ENCODE measurements at regions not wholly inside any gene's neighbourhood (a gene's known extent, or its start where the extent isn't known, plus 50 kb on each side); places are given as distances from the start of the nearest gene placed in this dataset.
"Not testable (repeated sequence)": the region's sequence is repeated elsewhere in the genome, so short reads cannot be mapped to it uniquely, and the experiment has no call there.

DNA sequence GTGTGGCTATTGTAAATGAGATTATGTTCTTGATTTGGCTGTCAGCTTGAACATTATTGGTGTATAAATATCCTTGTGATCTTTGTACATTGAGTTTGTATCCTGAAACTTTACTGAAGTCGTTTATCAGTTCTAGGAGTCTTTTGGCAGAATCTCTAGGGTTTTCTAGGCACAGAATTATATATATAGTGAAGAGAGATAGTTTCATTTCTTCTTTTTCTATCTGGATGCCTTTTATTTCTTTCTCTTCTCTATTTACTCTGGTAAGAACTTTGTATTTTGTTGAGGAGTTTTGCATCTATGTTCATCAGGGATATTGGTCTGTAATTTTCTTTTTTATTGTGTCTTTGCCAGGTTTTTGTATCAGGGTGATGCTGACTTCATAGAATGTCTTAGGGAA, 589.2 kb upstream of the MAN1A1 start:
- ChIA-PET POLR2A (no interaction called here), CTCF (no interaction called here)
- no peak for DNase-seq (ENCODE audit: extremely low spot score)
- TF ChIP-seq, protein P1, sequence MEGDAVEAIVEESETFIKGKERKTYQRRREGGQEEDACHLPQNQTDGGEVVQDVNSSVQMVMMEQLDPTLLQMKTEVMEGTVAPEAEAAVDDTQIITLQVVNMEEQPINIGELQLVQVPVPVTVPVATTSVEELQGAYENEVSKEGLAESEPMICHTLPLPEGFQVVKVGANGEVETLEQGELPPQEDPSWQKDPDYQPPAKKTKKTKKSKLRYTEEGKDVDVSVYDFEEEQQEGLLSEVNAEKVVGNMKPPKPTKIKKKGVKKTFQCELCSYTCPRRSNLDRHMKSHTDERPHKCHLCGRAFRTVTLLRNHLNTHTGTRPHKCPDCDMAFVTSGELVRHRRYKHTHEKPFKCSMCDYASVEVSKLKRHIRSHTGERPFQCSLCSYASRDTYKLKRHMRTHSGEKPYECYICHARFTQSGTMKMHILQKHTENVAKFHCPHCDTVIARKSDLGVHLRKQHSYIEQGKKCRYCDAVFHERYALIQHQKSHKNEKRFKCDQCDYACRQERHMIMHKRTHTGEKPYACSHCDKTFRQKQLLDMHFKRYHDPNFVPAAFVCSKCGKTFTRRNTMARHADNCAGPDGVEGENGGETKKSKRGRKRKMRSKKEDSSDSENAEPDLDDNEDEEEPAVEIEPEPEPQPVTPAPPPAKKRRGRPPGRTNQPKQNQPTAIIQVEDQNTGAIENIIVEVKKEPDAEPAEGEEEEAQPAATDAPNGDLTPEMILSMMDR (IDR thresholded peaks at IDR 0.05; ENCODE audit: control extremely low read depth, extremely low read depth, low read depth, missing control alignments), result no peak

DNA sequence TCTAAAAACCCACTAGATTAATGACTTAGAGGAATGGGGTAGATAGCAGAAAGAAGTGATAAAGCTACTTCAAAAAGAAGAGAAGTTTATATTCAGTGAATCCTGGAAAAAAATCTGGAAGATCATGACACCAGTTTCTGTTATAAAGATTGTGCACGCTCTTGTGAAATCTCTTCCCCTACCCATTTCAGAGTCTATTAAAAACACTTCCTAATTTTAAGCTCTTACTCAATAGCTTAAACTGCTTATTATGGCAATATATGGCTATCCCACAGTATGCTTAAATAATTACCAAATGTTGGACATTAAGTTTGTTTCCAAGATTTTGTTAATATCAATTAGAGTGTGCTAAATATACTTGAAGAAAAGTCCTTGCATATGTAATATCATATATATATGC, 585.3 kb upstream of the MAN1A1 start:
- POLR2A ChIA-PET, result no interaction called here
- CTCF ChIA-PET, result interaction anchor here (1.0 kb wide), 1 partner anchor 22 kb away, joined by 3 read pairs; no protein-coding TSS in a partner anchor
- TF ChIP-seq, protein P1 (IDR thresholded peaks at IDR 0.05; ENCODE audit: control extremely low read depth, extremely low read depth, low read depth, missing control alignments), result no peak
- DNase-seq (ENCODE audit: extremely low spot score), result no peak

DNA sequence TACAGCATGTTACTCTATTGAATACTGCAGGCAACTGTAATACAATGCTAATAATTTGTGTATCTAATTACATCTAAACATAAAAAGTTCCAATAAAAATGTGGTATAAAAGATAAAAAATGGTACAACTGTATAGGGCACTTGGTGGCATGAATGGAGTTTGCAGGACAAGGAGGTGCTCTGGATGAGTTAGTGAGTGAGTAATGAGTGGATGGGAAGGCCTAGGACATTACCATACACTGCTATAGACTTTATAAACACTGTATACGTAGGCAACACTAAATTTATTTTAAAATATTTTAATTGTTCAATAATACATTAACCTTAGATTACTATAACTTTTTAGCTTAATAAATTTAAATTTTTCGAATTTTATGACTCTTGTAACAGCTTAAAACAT, 579.6 kb upstream of the MAN1A1 start:
- CTCF ChIA-PET, result interaction anchor here (0.7 kb wide), 1 partner anchor 11 kb away, joined by 3 read pairs; no protein-coding TSS in a partner anchor
- DNase-seq (ENCODE audit: extremely low spot score), result no peak
- TF ChIP-seq, protein P1 (IDR thresholded peaks at IDR 0.05; ENCODE audit: control extremely low read depth, extremely low read depth, low read depth, missing control alignments), result no peak
- POLR2A ChIA-PET, result no interaction called here

DNA sequence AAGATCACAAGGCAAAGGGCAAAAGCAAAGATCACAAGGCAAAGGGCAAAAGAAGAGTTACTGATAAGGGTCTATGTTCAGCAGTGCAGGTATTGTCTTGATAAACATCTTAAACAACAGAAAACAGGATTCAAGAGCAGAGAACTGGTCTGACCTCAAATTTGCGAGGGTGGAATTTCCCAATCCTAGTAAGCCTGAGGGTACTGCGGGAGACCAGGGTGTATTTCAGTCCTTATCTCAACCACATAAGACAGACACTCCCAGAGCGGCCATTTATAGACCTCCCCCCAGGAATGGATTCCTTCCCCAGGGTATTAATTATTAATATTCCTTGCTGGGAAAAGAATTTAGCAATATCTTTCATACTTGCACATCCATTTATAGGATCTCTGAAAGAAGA, 575.3 kb upstream of the MAN1A1 start:
- POLR2A ChIA-PET; DNase-seq (ENCODE audit: extremely low spot score); CTCF ChIA-PET: not testable (repeated sequence)

DNA sequence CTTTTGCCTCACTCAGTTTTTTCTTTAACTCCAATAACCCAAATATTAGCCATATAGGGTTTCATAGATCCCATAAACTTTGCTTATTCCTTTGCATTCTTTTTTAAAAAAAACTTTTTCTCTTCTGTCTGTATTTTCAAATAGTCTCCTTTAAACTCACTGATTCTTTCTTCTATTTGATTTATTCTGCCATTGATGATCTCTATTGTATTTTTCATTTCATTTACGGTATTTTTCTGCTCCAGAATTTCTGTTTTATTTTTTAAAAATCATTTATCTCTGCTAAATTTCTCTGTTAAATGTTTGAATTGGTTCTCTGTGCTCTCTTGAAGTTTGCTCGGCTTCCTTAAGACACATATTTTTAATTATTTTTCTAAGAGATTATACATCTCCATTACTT, 573.3 kb upstream of the MAN1A1 start:
- CTCF ChIA-PET, result no interaction called here
- POLR2A ChIA-PET, result no interaction called here
- no peak for DNase-seq (ENCODE audit: extremely low spot score)
- TF ChIP-seq, protein P1 (IDR thresholded peaks at IDR 0.05; ENCODE audit: control extremely low read depth, extremely low read depth, low read depth, missing control alignments), result no peak

DNA sequence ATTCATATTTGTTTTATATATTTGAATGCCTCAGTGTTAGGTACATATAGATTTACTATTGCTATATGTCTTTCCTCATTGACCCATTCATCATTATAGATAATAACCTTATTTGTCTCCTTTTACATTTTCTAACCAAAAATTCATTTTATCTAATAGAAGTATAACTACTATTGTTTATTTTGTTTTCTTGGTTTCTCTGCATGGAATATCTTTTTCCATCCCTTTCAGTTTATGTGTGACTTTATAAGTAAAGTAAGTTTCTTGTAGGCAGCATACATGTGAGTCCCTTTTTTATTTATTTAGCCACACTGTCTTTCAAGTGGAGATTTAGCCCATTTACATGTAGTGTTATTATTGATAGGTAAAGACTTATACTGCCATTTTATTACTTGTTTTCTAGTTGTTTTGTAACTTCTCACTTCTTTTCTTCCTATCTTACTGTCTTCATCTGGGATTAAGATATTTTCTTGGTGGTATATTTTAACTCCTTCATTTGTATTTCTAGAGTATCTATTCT, 572.0 kb upstream of the MAN1A1 start:
- TF ChIP-seq, protein P1 (IDR thresholded peaks at IDR 0.05; ENCODE audit: control extremely low read depth, extremely low read depth, low read depth, missing control alignments), result no peak
- ChIA-PET CTCF (no interaction called here), POLR2A (no interaction called here)
- DNase-seq (ENCODE audit: extremely low spot score), result no peak

DNA sequence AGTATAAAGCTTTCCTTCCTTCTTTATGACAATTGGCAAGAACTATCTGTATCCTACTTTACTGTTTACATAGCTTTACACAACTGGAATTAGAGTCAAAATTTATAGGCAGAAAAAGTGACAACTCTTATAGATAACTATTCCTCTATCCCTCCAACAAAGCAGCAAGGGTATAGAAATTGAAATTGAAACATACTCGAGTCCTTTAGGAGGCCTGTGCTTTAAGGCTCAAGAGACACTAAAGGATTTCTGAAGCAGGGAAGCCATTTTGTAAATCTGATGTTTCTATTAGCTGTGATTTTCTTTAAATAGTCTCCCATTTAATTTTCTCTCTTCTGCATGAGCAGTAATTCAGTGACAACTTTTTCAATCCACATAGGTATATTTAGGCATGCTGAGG, 567.6 kb upstream of the MAN1A1 start:
- DNase-seq (ENCODE audit: extremely low spot score), result no peak
- ChIA-PET POLR2A (no interaction called here), CTCF (interaction anchor here (1.2 to 2.0 kb wide), 2 partner anchors 10 kb away, joined by 3 to 6 read pairs; no protein-coding TSS in a partner anchor)
- TF ChIP-seq, protein P1 (IDR thresholded peaks at IDR 0.05; ENCODE audit: control extremely low read depth, extremely low read depth, low read depth, missing control alignments), result no peak

Measured in GM10248 (cell line).